Fibroblast of peridontal ligament (primary cell): ENCODE measurements at regions not wholly inside any gene's neighbourhood (a gene's known extent, or its start where the extent isn't known, plus 50 kb on each side); places are given as distances from the start of the nearest gene placed in this dataset.

Experiments
- DNase-seq: peaks from one replicate; pipeline ENCODE4 v3.0.0-alpha.2; 2010; ENCODE audit errors: extremely low read depth

DNA sequence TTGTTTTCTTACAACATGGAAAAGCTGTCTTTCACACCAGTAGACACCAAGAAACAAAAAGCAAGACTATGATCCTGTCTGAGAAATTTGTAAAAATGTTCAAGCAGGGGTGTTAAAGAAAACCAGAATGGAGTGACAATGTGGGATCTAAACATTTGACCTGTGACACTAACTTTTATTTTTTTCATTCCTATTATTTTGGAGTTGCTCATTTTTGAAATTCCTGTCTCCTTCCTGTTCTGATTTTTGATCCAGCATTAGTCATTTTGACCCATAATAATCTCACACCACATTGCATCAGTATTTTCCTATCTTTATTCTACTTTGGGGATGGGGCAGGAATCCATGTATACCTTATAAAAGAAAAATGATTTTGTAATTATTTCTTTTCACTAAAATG, 164.2 kb downstream of the DLEU7 start:
- DNase-seq: peak; percentile 42

DNA sequence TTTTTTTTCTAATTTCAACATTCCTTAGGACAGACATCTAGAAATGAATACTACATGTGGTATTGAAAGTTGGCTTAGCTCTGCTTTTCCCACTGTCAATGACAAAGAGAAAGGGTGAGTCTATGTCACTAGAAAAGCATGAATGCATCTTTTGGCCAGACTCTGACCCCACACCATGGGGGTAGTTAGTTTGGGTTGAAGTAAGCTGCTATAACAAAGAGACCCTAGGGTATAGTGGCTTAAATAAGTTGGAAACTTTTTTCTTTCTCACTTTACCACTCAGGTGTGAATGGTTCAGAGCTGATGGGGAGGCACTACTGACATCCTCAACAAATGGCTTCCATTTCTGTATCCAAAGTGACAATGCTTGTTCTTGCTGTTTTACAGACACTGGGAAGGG, 161.5 kb downstream of the DLEU7 start:
- no peak for DNase-seq

DNA sequence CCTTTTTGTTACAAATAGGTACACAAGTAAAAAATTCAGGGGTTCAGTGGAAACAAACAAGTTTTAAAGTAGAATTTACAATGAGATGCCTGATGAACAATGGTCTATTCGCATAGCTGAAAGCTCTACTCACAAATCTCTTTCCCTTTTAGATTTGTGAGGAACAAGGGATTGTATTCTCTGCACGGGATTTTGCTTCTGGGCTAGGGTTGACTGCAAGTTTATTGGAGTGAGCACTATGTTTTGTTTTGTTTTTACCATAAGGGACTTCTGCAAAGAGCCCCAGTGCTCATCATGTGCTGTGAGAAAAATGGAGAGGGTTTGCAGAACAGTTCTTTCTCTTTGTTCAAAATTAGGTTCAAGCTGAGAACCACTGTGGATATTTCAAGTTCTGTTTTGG, 160.5 kb downstream of the DLEU7 start:
- DNase-seq: no peak

- no peak for DNase-seq
Measured at GRCh38 chr13:50684366-50684765, 159.1 kb downstream of the DLEU7 start.

DNA sequence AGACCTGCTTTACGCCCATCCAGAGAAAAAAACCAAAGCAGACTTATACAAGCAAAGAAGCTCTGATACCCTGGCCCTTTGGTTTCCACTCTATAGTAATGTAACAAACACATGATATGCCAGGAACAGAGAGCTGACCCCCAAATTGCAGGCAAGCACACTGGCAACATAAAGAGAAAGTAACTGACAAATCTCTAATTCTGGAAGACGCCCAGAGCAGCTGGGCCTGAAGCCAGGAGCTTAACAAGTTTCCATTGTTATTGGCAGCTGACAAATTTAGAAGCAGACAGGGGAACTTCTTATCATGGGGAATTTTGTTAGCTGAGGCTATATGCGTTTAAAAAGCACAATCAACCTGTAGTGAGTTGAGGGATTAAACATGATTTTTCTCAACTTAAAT, 158.0 kb downstream of the DLEU7 start:
- DNase-seq: peak; percentile 76

DNA sequence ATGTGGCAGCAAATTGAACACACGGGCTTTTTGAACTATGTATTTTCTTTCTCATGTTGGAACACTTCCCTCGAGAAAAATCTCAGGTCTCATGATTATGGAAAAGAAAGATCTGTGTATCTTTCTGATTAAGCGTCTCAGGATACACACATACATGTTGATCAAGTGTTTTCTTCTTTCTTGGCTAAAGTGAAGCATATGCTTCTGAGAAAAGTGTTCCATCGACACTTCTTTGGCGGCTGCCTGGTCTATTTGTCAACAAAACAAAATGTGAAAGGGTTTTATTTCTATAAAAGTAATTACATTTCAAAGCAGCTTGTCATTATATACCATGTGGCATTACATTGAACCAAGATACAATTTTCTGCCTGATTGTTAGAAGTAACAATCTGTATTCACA, 157.5 kb downstream of the DLEU7 start:
- no peak for DNase-seq

GRCh38 chr13:50686551-50686950, 156.9 kb downstream of the DLEU7 start:
- DNase-seq: no peak

- no peak for DNase-seq
Measured at GRCh38 chr13:50687545-50687944, 155.9 kb downstream of the DLEU7 start.

DNA sequence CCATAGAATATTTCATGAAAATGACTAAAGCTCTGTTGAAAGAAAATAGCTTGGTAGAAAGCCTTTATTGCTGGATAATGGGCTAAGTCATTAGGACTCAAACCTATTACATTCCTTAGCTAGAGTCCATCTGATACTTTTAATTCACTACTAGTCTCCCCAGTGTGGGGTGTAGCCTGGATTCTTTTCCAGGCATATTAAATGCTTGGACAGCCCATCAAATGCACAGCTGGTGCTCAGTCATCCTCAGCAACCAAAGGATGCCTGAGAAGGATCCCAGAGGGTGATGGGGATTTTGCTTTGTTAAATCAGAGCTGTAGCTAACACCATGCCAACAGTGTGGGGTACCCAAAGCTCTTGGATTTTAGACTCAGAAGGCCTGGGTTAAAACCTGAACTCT, 153.5 kb downstream of the DLEU7 start:
- DNase-seq: no peak

DNA sequence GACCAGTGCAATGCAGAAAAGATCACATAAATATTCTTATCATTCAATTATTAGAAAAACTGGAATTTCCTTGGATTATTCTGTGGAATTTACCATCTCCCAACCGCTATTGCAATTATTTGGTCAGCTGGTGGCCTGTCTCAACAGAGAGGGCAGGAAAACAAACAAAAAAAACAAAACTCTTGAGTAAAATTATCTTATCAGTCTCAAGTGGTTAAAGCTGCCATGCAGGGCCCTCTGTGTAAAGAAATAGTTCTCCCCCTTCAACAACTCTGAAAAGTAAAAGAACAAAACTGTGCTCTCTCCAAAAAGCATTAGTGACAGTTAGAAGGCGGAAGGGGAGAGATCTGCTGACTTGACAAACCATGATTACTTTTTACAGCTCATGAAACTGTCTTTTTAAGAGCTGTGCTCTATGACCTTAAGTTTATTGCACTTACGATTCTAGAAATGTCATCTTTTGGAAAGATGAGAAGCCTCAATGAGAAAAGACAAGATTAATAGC, 152.3 kb downstream of the DLEU7 start:
- no peak for DNase-seq

DNA sequence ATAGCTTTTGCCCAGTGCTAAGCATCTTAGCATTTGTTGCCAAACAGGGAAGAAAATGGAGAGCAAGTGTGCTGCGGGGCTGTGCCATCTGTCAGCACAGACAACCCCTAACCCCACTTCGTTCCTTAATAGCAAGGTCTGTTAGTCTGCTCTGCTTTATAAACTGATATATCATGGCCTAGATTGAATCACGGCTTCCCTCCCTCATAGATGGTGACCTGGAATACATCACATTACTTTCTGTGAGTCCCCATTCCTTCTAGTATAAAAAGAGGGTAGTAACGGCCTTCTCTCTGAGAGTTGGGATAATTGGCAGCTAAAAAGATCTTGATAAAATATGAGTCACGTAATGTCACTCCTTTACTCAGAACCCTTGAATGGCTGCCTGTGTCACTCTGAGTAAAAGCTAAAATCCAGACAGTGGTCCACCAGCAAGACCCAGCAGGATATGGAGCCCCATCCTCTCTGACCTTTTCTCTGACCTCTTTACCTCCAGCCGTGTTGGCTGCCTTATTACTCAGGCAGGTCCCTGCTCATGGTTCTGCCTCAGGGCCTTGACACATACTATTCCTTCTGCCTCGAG, 151.7 kb downstream of the DLEU7 start:
- no peak for DNase-seq

DNA sequence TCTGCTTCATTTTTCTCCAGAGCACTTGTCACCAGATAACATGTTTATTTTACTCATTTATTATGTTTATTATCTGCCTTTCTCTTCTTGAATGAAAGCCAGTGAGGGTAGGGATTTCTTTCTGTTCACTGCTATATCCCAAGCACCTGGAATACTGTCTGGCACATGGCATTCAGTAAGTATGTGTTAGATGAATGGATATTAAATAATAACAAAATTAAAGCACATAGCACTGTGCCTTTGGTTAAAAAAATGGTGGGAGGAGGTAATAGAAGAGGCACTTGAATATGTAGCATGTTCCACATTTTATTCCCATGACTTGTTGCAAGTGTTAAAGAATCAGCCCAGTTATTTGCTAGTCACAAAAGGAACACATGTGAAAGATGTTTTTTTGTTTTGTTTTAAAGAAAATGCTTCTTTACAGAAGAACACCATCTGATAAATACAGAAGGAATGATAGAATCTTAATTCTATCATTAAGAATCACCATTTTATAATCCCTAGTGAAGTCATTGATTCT, 151.0 kb downstream of the DLEU7 start:
- no peak for DNase-seq

GRCh38 chr13:50693727-50694126, 149.8 kb downstream of the DLEU7 start:
- DNase-seq: peak; percentile 57

- no peak for DNase-seq
Measured at GRCh38 chr13:50697746-50698539, 145.5 kb downstream of the DLEU7 start.

DNA sequence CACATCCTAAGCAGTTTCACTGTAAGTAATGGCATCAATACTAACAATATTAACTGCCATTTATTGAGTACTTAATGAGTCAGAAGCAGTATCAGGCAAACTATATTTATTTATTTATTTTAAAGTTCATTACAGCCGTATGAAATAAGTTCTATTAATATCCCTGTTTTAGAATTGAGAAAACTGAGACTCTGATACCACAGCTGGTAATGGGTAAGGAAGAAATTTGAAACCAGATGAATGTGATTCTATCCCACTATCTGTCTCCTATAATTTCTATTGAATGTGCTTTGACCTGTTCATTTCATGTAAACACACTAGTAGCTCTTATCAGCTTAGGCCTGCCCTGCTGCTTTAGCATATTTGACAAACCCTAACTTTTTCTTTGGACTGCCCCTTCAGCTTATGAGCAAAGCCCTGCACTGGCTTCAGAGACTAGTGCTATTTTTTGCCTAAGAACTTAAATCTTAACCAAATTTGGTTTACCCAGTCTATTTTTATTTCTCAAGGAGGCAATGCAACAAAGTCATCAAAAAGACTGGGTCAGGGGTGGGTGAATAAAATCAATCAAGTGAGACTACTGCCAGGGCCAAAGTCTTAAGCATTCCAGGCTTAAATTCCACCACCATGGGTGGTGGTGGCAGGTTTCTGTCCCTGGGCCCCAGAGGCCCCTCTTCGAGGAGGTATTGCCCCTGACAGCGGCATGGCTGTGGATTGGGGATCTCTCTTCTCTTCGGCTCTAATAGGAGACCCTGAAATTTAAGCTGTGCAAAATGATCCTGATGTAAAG, 143.4 kb downstream of the DLEU7 start:
- DNase-seq: no peak

DNA sequence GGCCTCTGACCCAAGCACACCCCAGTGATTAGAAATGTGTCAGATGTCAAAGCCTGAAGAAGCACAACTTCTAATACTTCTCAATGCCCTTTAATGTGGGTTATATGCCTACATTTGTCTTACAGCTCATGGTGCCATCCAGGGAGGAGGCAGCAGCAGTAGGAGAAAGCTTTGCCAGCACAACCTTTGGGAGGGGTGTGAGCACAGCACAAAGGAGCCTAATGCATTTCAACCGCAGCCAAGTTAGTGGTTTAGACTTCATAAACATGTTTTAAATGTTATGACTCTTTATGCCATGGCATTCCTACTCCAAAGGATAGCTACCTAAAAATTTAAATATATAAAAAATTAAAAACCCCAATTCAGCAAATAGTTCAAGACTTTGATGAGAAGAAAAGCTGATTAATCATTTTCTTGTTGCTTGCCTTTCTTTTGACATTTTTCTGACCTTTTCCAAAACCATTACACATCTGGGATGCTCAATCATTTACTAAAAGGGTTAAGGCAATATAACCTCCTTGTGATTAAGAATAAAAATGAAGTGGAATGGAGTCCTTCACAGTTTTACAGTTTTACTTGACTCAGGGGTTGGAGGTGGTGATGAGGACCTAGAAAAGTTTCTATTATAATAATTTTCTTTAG, 142.7 kb downstream of the DLEU7 start:
- DNase-seq: no peak

GRCh38 chr13:50701469-50701868, 142.0 kb downstream of the DLEU7 start:
- no peak for DNase-seq

DNA sequence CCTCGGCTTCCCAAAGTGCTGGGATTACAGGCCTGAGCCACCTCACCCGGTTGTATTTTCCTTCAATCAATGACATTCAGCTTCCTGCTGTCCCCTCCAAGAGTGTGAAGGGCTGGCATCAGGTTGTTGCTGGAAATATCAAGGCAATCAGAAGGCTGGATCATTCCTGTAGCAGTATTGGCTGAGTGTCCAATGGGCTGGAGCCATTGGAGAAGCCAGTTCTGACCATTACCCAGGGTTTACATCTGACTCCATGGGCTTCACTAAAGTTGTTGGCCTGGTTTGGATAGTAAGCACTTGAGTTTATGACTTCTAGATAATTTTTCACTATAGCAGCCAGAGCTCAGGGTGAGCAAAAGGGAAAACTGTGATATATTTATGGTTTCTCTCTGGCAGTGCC, 137.0 kb downstream of the DLEU7 start:
- DNase-seq: no peak

- no peak for DNase-seq
Measured at GRCh38 chr13:50707628-50708027, 135.9 kb downstream of the DLEU7 start.

- DNase-seq: no peak
Measured at GRCh38 chr13:50708461-50708860, 135.0 kb downstream of the DLEU7 start.

- peak; percentile 11 for DNase-seq
Measured at GRCh38 chr13:50709058-50709457, 134.4 kb downstream of the DLEU7 start.
